MM.1S (cell line): ENCODE measurements at regions not wholly inside any gene's neighbourhood (a gene's known extent, or its start where the extent isn't known, plus 50 kb on each side); places are given as distances from the start of the nearest gene placed in this dataset.

Experiments used
- DNase-seq: peaks from one replicate; pipeline ENCODE4 v3.0.0-alpha.2; 2015
- H2AFZ ChIP-seq: fragments of 300-600 bp; sonication (generic); 2 replicates; pipeline ENCODE4 v1.6.0; 2016; ENCODE audit warnings: antibody characterized with exemption, low read length
- H3F3A ChIP-seq: fragments of 300-600 bp; sonication (generic); 2 replicates; pipeline ENCODE4 v1.6.1; 2016; ENCODE audit warnings: mild to moderate bottlenecking, antibody characterized with exemption, low read length, moderate library complexity, mixed read lengths; ENCODE audit not compliant: insufficient read depth
- H3K27ac ChIP-seq: fragments of 300-600 bp; sonication (generic); 2 replicates; pipeline ENCODE4 v1.5.1; 2016; ENCODE audit warnings: mild to moderate bottlenecking, low read length
- H3K27me3 ChIP-seq: fragments of 300-600 bp; sonication (generic); replicated peaks from 2 replicates; pipeline ENCODE4 v1.6.0; 2016; ENCODE audit warnings: low read length; ENCODE audit not compliant: insufficient read depth
- H3K36me3 ChIP-seq: fragments of 300-600 bp; sonication (generic); replicated peaks from 2 replicates; pipeline ENCODE4 v1.6.1; 2016; ENCODE audit warnings: mild to moderate bottlenecking, low read length, mixed read lengths; ENCODE audit not compliant: insufficient read depth
- H3K4me1 ChIP-seq: fragments of 300-600 bp; sonication (generic); 2 replicates; pipeline ENCODE4 v1.6.1; 2016; ENCODE audit warnings: low read length, mixed read lengths
- H3K4me2 ChIP-seq: fragments of 300-600 bp; sonication (generic); 2 replicates; pipeline ENCODE4 v1.6.0; 2016; ENCODE audit warnings: low read depth, low read length
- H3K4me3 ChIP-seq: fragments of 300-600 bp; sonication (generic); 2 replicates; pipeline ENCODE4 v1.5.1; 2016; ENCODE audit warnings: low read length, mixed read lengths
- H3K79me2 ChIP-seq: fragments of 300-600 bp; sonication (generic); 2 replicates; pipeline ENCODE4 v1.6.1; 2016; ENCODE audit warnings: mixed run types, low read length, mixed read lengths
- H3K9ac ChIP-seq: fragments of 300-600 bp; sonication (generic); 2 replicates; pipeline ENCODE4 v1.6.1; 2016; ENCODE audit warnings: low read length, mixed read lengths
- H3K9me2 ChIP-seq: fragments of 300-600 bp; sonication (generic); replicated peaks from 2 replicates; pipeline ENCODE4 v1.6.1; 2016; ENCODE audit warnings: mild to moderate bottlenecking, low read length, mixed read lengths; ENCODE audit not compliant: insufficient read depth
- H3K9me3 ChIP-seq: fragments of 300-600 bp; sonication (generic); replicated peaks from 2 replicates; pipeline ENCODE4 v1.6.1; 2016; ENCODE audit warnings: mild to moderate bottlenecking, low read length, mixed read lengths; ENCODE audit not compliant: insufficient read depth
- H4K20me1 ChIP-seq: fragments of 300-600 bp; sonication (generic); 2 replicates; pipeline ENCODE4 v1.6.1; 2016; ENCODE audit warnings: mild to moderate bottlenecking, low read length, moderate library complexity, mixed read lengths; ENCODE audit not compliant: insufficient read depth
- CTCF ChIP-seq: fragments of 300-600 bp; sonication (generic); IDR thresholded peaks from 2 replicates; pipeline ENCODE4 v1.5.1; 2016; ENCODE audit warnings: antibody characterized with exemption, low read length, mixed read lengths
- EZH2 ChIP-seq: fragments of 300-600 bp; sonication (generic); optimal IDR thresholded peaks from 2 replicates; pipeline ENCODE3; 2017; ENCODE audit warnings: low read depth, mild to moderate bottlenecking, antibody characterized with exemption, low read length, mixed read lengths
- EZH2phosphoT487 ChIP-seq: fragments of 300-600 bp; sonication (generic); IDR thresholded peaks from 2 replicates; pipeline ENCODE4 v1.6.1; 2018; ENCODE audit warnings: antibody characterized with exemption, low read length

- no peaks in the 10 kb centered on the region for H3K4me1 ChIP-seq
- H3K9ac ChIP-seq: no peak overlapping the region
- H2AFZ ChIP-seq: no peak overlapping the region
- H4K20me1 ChIP-seq: no peaks in the 10 kb centered on the region
- no peak overlapping the region for H3K4me3 ChIP-seq
- no peaks in the 10 kb centered on the region for H3F3A ChIP-seq
- no peaks in the 10 kb centered on the region for H3K79me2 ChIP-seq
- TF ChIP-seq EZH2 (no peak), CTCF (no peak), EZH2phosphoT487 (no peak)
- H3K27me3 ChIP-seq: no peaks in the 10 kb centered on the region
- no peaks in the 10 kb centered on the region for H3K36me3 ChIP-seq
- H3K27ac ChIP-seq: no peak overlapping the region
- no peak for DNase-seq
- no peak overlapping the region for H3K4me2 ChIP-seq
- no peaks in the 10 kb centered on the region for H3K9me3 ChIP-seq
- H3K9me2 ChIP-seq: no peaks in the 10 kb centered on the region
Measured at GRCh38 chr10:3404381-3404780, 231.8 kb upstream of the PITRM1 start.

GRCh38 chr10:3402187-3402751 lies 229.7 kb upstream of the PITRM1 start:
- H3K4me3 ChIP-seq: no peak overlapping the region
- H3K4me2 ChIP-seq: no peak overlapping the region
- no peaks in the 10 kb centered on the region for H3K36me3 ChIP-seq
- H4K20me1 ChIP-seq: no peaks in the 10 kb centered on the region
- no peak overlapping the region for H2AFZ ChIP-seq
- TF ChIP-seq CTCF (no peak), EZH2 (no peak), EZH2phosphoT487 (no peak)
- H3K9me2 ChIP-seq: no peaks in the 10 kb centered on the region
- H3K4me1 ChIP-seq: no peaks in the 10 kb centered on the region
- no peak overlapping the region for H3K27ac ChIP-seq
- no peaks in the 10 kb centered on the region for H3F3A ChIP-seq
- H3K79me2 ChIP-seq: no peaks in the 10 kb centered on the region
- H3K9ac ChIP-seq: no peak overlapping the region
- no peaks in the 10 kb centered on the region for H3K27me3 ChIP-seq
- no peaks in the 10 kb centered on the region for H3K9me3 ChIP-seq
- no peak for DNase-seq

- no peak overlapping the region for H3K27ac ChIP-seq
- no peak overlapping the region for H3K9ac ChIP-seq
- no peaks in the 10 kb centered on the region for H3F3A ChIP-seq
- H3K27me3 ChIP-seq: no peaks in the 10 kb centered on the region
- H3K4me3 ChIP-seq: no peak overlapping the region
- no peaks in the 10 kb centered on the region for H3K36me3 ChIP-seq
- TF ChIP-seq EZH2phosphoT487: no peak
- no peak for TF ChIP-seq CTCF
- no peaks in the 10 kb centered on the region for H3K9me2 ChIP-seq
- H4K20me1 ChIP-seq: no peaks in the 10 kb centered on the region
- no peak overlapping the region for H2AFZ ChIP-seq
- H3K4me2 ChIP-seq: no peak overlapping the region
- H3K4me1 ChIP-seq: no peaks in the 10 kb centered on the region
- no peak for DNase-seq
- H3K9me3 ChIP-seq: no peaks in the 10 kb centered on the region
- no peaks in the 10 kb centered on the region for H3K79me2 ChIP-seq
Measured at GRCh38 chr10:3401491-3401938, 228.9 kb upstream of the PITRM1 start.
